ENCODE measurements at regions not wholly inside any gene's neighbourhood (a gene's known extent, or its start where the extent isn't known, plus 50 kb on each side); places are given as distances from the start of the nearest gene placed in this dataset.
"Not testable (repeated sequence)": the region's sequence is repeated elsewhere in the genome, so short reads cannot be mapped to it uniquely, and the experiment has no call there.

- ChIA-PET POLR2A (no interaction called here), CTCF (ENCODE audit: low intra/inter-chr PET ratio) (no interaction called here)
- Histone ChIP-seq H3K27me3 (ENCODE audit: control insufficient read depth in 2 of 2, insufficient read depth in 2 of 2, low read length in 2 of 2) (no peaks in the 10 kb centered on the region), H3K79me2 (ENCODE audit: control insufficient read depth, insufficient read depth, low read length) (no peaks in the 10 kb centered on the region), H3K27ac (ENCODE audit: extremely low read depth, low read depth, low read length) (no peak overlapping the region), H3K9me3 (replicated peaks; ENCODE audit: control insufficient read depth, insufficient read depth, low read depth, low read length) (no peaks in the 10 kb centered on the region), H3K36me3 (ENCODE audit: control insufficient read depth, insufficient read depth, low read length) (no peaks in the 10 kb centered on the region), H3K4me2 (ENCODE audit: insufficient read depth, low read length) (no peak overlapping the region), H3K4me1 (replicated peaks in 1 of 2; ENCODE audit: control insufficient read depth in 2 of 2, insufficient read depth in 2 of 2, low read length in 2 of 2) (no peaks in the 10 kb centered on the region), H3K9ac (ENCODE audit: insufficient read depth in 1 of 2, low read depth in 2 of 2, low read length in 2 of 2) (no peak overlapping the region), H3K9me1 (ENCODE audit: control insufficient read depth, insufficient read depth, low read length) (no peaks in the 10 kb centered on the region), H4K20me1 (replicated peaks; ENCODE audit: control insufficient read depth, insufficient read depth, low read length) (no peaks in the 10 kb centered on the region), H3K4me3 (no peak overlapping the region), H2AFZ (ENCODE audit: low read depth, low read length) (no peak overlapping the region)
- ATAC-seq = no peak
- WGBS (ENCODE audit: insufficient coverage, low coverage, missing lambda C conversion rate) = 0% methylated on average over 3 of the region's 3 CpGs
- FAIRE-seq = no peak
- intact Hi-C loops (cut with micrococcal nuclease) (no loop called here), in situ Hi-C loops (cut with MboI) (no loop called here)
- no TSS peak for BruUV-seq (replicated peaks)
- TF ChIP-seq NR2F6 (CRISPR knock-in tag; IDR thresholded peaks at IDR 0.05) (no peak), FOXJ3 (CRISPR knock-in tag; IDR thresholded peaks at IDR 0.05) (no peak), PHF21A (IDR thresholded peaks at IDR 0.05; ENCODE audit: borderline replicate concordance, low read depth) (no peak), ZNF253 (CRISPR knock-in tag; conservative IDR thresholded peaks at IDR 0.05) (no peak), ZFP36 (IDR thresholded peaks at IDR 0.05; ENCODE audit: low read depth, low read length, partially characterized antibody) (no peak), HDGF (IDR thresholded peaks at IDR 0.05) (no peak), PPARD (CRISPR knock-in tag; IDR thresholded peaks at IDR 0.05) (no peak), ADNP (tag; IDR thresholded peaks at IDR 0.05) (no peak), ZBTB49 (CRISPR knock-in tag; IDR thresholded peaks at IDR 0.05; ENCODE audit: borderline replicate concordance) (no peak), ZNF696 (CRISPR knock-in tag; conservative IDR thresholded peaks at IDR 0.05) (no peak), KLF6 (CRISPR knock-in tag; IDR thresholded peaks at IDR 0.05; ENCODE audit: borderline replicate concordance) (no peak), ZNF277 (CRISPR knock-in tag; IDR thresholded peaks at IDR 0.05; ENCODE audit: borderline replicate concordance) (no peak), BRF1 (IDR thresholded peaks at IDR 0.05; ENCODE audit: borderline replicate concordance, extremely low read depth, insufficient read length) (no peak)
- TF ChIP-seq, protein P1, sequence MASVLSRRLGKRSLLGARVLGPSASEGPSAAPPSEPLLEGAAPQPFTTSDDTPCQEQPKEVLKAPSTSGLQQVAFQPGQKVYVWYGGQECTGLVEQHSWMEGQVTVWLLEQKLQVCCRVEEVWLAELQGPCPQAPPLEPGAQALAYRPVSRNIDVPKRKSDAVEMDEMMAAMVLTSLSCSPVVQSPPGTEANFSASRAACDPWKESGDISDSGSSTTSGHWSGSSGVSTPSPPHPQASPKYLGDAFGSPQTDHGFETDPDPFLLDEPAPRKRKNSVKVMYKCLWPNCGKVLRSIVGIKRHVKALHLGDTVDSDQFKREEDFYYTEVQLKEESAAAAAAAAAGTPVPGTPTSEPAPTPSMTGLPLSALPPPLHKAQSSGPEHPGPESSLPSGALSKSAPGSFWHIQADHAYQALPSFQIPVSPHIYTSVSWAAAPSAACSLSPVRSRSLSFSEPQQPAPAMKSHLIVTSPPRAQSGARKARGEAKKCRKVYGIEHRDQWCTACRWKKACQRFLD (CRISPR knock-in tag; IDR thresholded peaks at IDR 0.05) = no peak
- no peak for DNase-seq (ENCODE audit: extremely low read depth in 1 of 4, low spot score in 3 of 4)
Measured at GRCh38 chr13:37173214-37173613, 67.8 kb upstream of the CSNK1A1L start.

DNA sequence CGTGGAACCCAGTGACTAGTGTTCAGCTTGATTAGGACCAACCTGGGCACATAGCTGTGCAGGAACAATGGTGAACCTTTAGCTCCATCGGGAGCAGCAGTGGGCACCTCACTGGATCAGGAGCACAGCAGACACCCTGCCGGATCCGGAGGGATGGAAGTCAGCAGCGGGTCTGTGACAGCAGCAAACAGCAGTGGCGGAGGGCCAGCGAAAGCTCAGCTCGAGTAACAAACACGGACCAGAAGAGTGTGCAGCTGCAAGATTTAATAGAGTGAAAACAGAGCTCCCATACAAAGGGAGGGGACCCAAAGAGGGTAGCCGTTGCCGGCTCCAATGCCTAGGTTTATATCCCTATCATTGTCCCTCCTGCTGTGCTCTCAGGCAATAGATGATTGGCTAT lies 66.8 kb upstream of the CSNK1A1L start:
- H3K27ac ChIP-seq (ENCODE audit: extremely low read depth, low read depth, low read length); H4K20me1 ChIP-seq (replicated peaks; ENCODE audit: control insufficient read depth, insufficient read depth, low read length); H2AFZ ChIP-seq (ENCODE audit: low read depth, low read length); H3K4me1 ChIP-seq (replicated peaks in 1 of 2; ENCODE audit: control insufficient read depth in 2 of 2, insufficient read depth in 2 of 2, low read length in 2 of 2); H3K9me3 ChIP-seq (replicated peaks; ENCODE audit: control insufficient read depth, insufficient read depth, low read depth, low read length); CTCF ChIA-PET (ENCODE audit: low intra/inter-chr PET ratio); BruUV-seq (replicated peaks); H3K4me2 ChIP-seq (ENCODE audit: insufficient read depth, low read length); H3K9ac ChIP-seq (ENCODE audit: insufficient read depth in 1 of 2, low read depth in 2 of 2, low read length in 2 of 2); H3K9me1 ChIP-seq (ENCODE audit: control insufficient read depth, insufficient read depth, low read length); H3K4me3 ChIP-seq; in situ Hi-C loops (cut with MboI); H3K79me2 ChIP-seq (ENCODE audit: control insufficient read depth, insufficient read depth, low read length); H3K36me3 ChIP-seq (ENCODE audit: control insufficient read depth, insufficient read depth, low read length); FAIRE-seq; ATAC-seq; intact Hi-C loops (cut with micrococcal nuclease); DNase-seq (ENCODE audit: extremely low read depth in 1 of 4, low spot score in 3 of 4); POLR2A ChIA-PET; H3K27me3 ChIP-seq (ENCODE audit: control insufficient read depth in 2 of 2, insufficient read depth in 2 of 2, low read length in 2 of 2): not testable (repeated sequence)
- 3% methylated on average over 8 of the region's 11 CpGs for WGBS (ENCODE audit: insufficient coverage, low coverage, missing lambda C conversion rate)
